ENCODE measurements at regions not wholly inside any gene's neighbourhood (a gene's known extent, or its start where the extent isn't known, plus 50 kb on each side); places are given as distances from the start of the nearest gene placed in this dataset.

DNA sequence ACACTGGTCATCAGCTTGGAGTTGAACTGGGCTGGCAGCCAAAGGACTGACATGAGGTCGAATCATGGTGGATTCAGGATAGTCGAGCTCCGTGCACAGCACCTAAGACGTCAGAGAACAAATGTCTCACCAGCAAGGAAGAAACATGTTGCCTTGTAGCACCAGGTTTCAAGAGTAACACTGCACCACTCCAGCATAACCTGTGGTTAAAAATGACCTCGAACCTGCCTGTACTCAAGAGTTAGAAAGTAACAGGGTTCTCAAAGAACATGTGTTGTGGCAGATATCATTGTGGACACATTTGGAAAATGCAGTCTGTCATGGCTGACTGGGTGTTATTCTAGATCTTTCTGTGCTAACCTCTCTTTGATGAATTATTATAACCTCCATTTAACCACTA, 511.6 kb downstream of the CDH26 start:
- no peaks in the 10 kb centered on the region for H3K27me3 Mint-ChIP-seq (ENCODE audit: unreplicated experiment)
- H3K36me3 Mint-ChIP-seq (ENCODE audit: unreplicated experiment): peaks cover 4% of the 10 kb centered on the region
- H3K4me3 Mint-ChIP-seq (ENCODE audit: unreplicated experiment): no peak overlapping the region
- H3K4me1 Mint-ChIP-seq (ENCODE audit: low read depth, unreplicated experiment): no peaks in the 10 kb centered on the region
- TF ChIP-seq CTCF (IDR thresholded peaks at IDR 0.05; ENCODE audit: partially characterized antibody, unreplicated experiment): no peak
- DNase-seq: no peak
- no peak overlapping the region for H3K27ac Mint-ChIP-seq (ENCODE audit: unreplicated experiment)
- peaks cover 1% of the 10 kb centered on the region for H3K9me3 Mint-ChIP-seq (ENCODE audit: unreplicated experiment)

DNA sequence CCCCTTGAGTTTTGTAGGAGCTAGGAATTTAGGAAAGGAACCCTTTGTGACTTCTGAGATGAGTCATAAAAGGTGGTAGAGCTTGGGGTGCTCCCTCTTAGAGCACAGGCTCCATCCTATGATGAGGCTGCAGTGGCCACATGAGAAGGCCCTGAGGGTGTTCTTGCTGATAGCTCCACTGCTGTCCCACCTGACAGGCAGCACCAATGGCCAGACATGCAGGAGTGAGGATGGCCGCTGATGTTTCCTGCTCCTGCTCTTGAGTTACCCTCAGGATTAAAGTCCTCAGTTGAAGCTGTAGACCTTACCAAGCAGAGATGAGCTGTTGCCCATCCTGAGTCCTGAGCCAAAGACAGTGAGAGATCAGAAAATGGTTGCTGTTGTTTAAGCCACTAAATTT, 512.1 kb downstream of the CDH26 start:
- no peak for TF ChIP-seq CTCF (IDR thresholded peaks at IDR 0.05; ENCODE audit: partially characterized antibody, unreplicated experiment)
- H3K4me3 Mint-ChIP-seq (ENCODE audit: unreplicated experiment): no peak overlapping the region
- H3K27ac Mint-ChIP-seq (ENCODE audit: unreplicated experiment): no peak overlapping the region
- H3K36me3 Mint-ChIP-seq (ENCODE audit: unreplicated experiment): peaks cover 4% of the 10 kb centered on the region
- DNase-seq: no peak
- peaks cover 1% of the 10 kb centered on the region for H3K9me3 Mint-ChIP-seq (ENCODE audit: unreplicated experiment)
- H3K27me3 Mint-ChIP-seq (ENCODE audit: unreplicated experiment): no peaks in the 10 kb centered on the region
- H3K4me1 Mint-ChIP-seq (ENCODE audit: low read depth, unreplicated experiment): no peaks in the 10 kb centered on the region

- no peaks in the 10 kb centered on the region for H3K4me1 Mint-ChIP-seq (ENCODE audit: low read depth, unreplicated experiment)
- no peak overlapping the region for H3K27ac Mint-ChIP-seq (ENCODE audit: unreplicated experiment)
- no peak for TF ChIP-seq CTCF (IDR thresholded peaks at IDR 0.05; ENCODE audit: partially characterized antibody, unreplicated experiment)
These were observed 515.0 kb downstream of the CDH26 start for GRCh38 chr20:60473211-60473610.

GRCh38 chr20:60474385-60474910, 516.2 kb downstream of the CDH26 start:
- H3K27ac Mint-ChIP-seq (ENCODE audit: unreplicated experiment): no peak overlapping the region
- peaks cover 3% of the 10 kb centered on the region for H3K9me3 Mint-ChIP-seq (ENCODE audit: unreplicated experiment)
- TF ChIP-seq CTCF (IDR thresholded peaks at IDR 0.05; ENCODE audit: partially characterized antibody, unreplicated experiment): no peak
- H3K36me3 Mint-ChIP-seq (ENCODE audit: unreplicated experiment): no peaks in the 10 kb centered on the region
- H3K4me3 Mint-ChIP-seq (ENCODE audit: unreplicated experiment): no peak overlapping the region
- no peaks in the 10 kb centered on the region for H3K4me1 Mint-ChIP-seq (ENCODE audit: low read depth, unreplicated experiment)
- H3K27me3 Mint-ChIP-seq (ENCODE audit: unreplicated experiment): no peaks in the 10 kb centered on the region
- DNase-seq: no peak

More at GRCh38 chr20:60473211-60473610, 515.0 kb downstream of the CDH26 start:
- Mint-ChIP-seq H3K27me3 (ENCODE audit: unreplicated experiment) (no peaks in the 10 kb centered on the region), H3K36me3 (ENCODE audit: unreplicated experiment) (no peaks in the 10 kb centered on the region), H3K9me3 (ENCODE audit: unreplicated experiment) (peaks cover 3% of the 10 kb centered on the region), H3K4me3 (ENCODE audit: unreplicated experiment) (no peak overlapping the region)
- DNase-seq: no peak

DNA sequence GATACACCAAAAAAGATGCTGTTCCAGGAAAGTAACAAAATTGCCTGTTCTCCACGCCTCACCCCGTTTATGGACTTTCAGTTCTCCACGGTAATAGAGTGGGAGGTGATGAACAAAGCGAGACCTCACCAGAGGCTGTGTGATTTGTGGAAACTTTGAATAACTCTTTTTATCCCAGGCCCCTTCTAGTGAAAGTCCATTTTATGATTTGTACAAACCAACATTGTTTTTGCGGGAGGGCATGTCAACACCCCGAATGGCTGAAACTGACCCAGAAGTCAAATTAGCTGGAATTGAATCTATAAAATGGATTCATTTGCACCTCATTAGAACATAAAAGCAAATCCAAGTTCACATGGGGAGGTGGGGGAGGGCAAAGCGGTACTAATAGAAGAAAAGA, 517.8 kb downstream of the CDH26 start:
- H3K27ac Mint-ChIP-seq (ENCODE audit: unreplicated experiment): no peak overlapping the region
- H3K4me1 Mint-ChIP-seq (ENCODE audit: low read depth, unreplicated experiment): no peaks in the 10 kb centered on the region
- no peak for TF ChIP-seq CTCF (IDR thresholded peaks at IDR 0.05; ENCODE audit: partially characterized antibody, unreplicated experiment)
- H3K4me3 Mint-ChIP-seq (ENCODE audit: unreplicated experiment): no peak overlapping the region
- H3K27me3 Mint-ChIP-seq (ENCODE audit: unreplicated experiment): no peaks in the 10 kb centered on the region
- no peak for DNase-seq
- no peaks in the 10 kb centered on the region for H3K36me3 Mint-ChIP-seq (ENCODE audit: unreplicated experiment)
- peaks cover 1% of the 10 kb centered on the region for H3K9me3 Mint-ChIP-seq (ENCODE audit: unreplicated experiment)
